LNCAP (cell line): ENCODE measurements at regions not wholly inside any gene's neighbourhood (a gene's known extent, or its start where the extent isn't known, plus 50 kb on each side); places are given as distances from the start of the nearest gene placed in this dataset.

Experiments used
- CTCF ChIP-seq: fragments of 450-650 bp; IDR thresholded peaks from 2 replicates; pipeline ENCODE4 v1.5.1; 2017; ENCODE audit warnings: mild to moderate bottlenecking

GRCh38 chr15:36109943-36110658 lies 469.3 kb upstream of the CDIN1 start:
- no peak for TF ChIP-seq CTCF

- TF ChIP-seq CTCF, result no peak
These were observed 468.8 kb upstream of the CDIN1 start for GRCh38 chr15:36110659-36110993.

GRCh38 chr15:36117296-36117787 lies 462.1 kb upstream of the CDIN1 start:
- no peak for TF ChIP-seq CTCF

- TF ChIP-seq CTCF, result no peak
These were observed 453.2 kb upstream of the CDIN1 start for GRCh38 chr15:36126194-36126593.

- TF ChIP-seq CTCF, result no peak
These were observed 448.6 kb upstream of the CDIN1 start for GRCh38 chr15:36130641-36131310.

GRCh38 chr15:36133742-36134141 lies 445.7 kb upstream of the CDIN1 start:
- no peak for TF ChIP-seq CTCF

GRCh38 chr15:36136049-36136448 lies 443.4 kb upstream of the CDIN1 start:
- TF ChIP-seq CTCF, result no peak
